ENCODE measurements at regions not wholly inside any gene's neighbourhood (a gene's known extent, or its start where the extent isn't known, plus 50 kb on each side); places are given as distances from the start of the nearest gene placed in this dataset.
"Not testable (repeated sequence)": the region's sequence is repeated elsewhere in the genome, so short reads cannot be mapped to it uniquely, and the experiment has no call there.

GRCh38 chr2:242116676-242117075 is 247.1 kb downstream of the RTP5 start:
- H3K27ac Mint-ChIP-seq; CTCF ChIA-PET; H3K36me3 Mint-ChIP-seq (ENCODE audit: low read depth); POLR2A ChIA-PET; H3K4me1 Mint-ChIP-seq; H3K9me3 Mint-ChIP-seq; DNase-seq; H3K27me3 Mint-ChIP-seq; H3K4me3 Mint-ChIP-seq: not testable (repeated sequence)

GRCh38 chr2:242117305-242117704 is 247.8 kb downstream of the RTP5 start:
- H3K9me3 Mint-ChIP-seq; H3K4me3 Mint-ChIP-seq; H3K36me3 Mint-ChIP-seq (ENCODE audit: low read depth); H3K27ac Mint-ChIP-seq; H3K4me1 Mint-ChIP-seq; DNase-seq; POLR2A ChIA-PET; CTCF ChIA-PET; H3K27me3 Mint-ChIP-seq: not testable (repeated sequence)

- H3K27ac Mint-ChIP-seq; POLR2A ChIA-PET; H3K27me3 Mint-ChIP-seq; CTCF ChIA-PET; DNase-seq; H3K9me3 Mint-ChIP-seq; H3K4me1 Mint-ChIP-seq; H3K4me3 Mint-ChIP-seq; H3K36me3 Mint-ChIP-seq (ENCODE audit: low read depth): not testable (repeated sequence)
Observed at GRCh38 chr2:242119682-242120081, 250.2 kb downstream of the RTP5 start.

- H3K36me3 Mint-ChIP-seq (ENCODE audit: low read depth); H3K27me3 Mint-ChIP-seq; H3K27ac Mint-ChIP-seq: not testable (repeated sequence)
Observed at GRCh38 chr2:242130682-242131081, 261.2 kb downstream of the RTP5 start.

GRCh38 chr2:242159921-242160320 is 290.4 kb downstream of the RTP5 start:
- CTCF ChIA-PET; H3K4me1 Mint-ChIP-seq; DNase-seq; H3K4me3 Mint-ChIP-seq; POLR2A ChIA-PET; H3K36me3 Mint-ChIP-seq (ENCODE audit: low read depth); H3K9me3 Mint-ChIP-seq; H3K27me3 Mint-ChIP-seq; H3K27ac Mint-ChIP-seq: not testable (repeated sequence)

More at GRCh38 chr2:242130682-242131081, 261.2 kb downstream of the RTP5 start:
- CTCF ChIA-PET, H3K4me1 Mint-ChIP-seq, DNase-seq, H3K9me3 Mint-ChIP-seq, POLR2A ChIA-PET, H3K4me3 Mint-ChIP-seq: not testable (repeated sequence)

GRCh38 chr2:242165115-242165514 is 295.6 kb downstream of the RTP5 start:
- H3K4me1 Mint-ChIP-seq; H3K27ac Mint-ChIP-seq; CTCF ChIA-PET; POLR2A ChIA-PET; H3K27me3 Mint-ChIP-seq; H3K4me3 Mint-ChIP-seq; H3K9me3 Mint-ChIP-seq; DNase-seq; H3K36me3 Mint-ChIP-seq (ENCODE audit: low read depth): not testable (repeated sequence)

GRCh38 chr2:242171290-242171689 is 301.8 kb downstream of the RTP5 start:
- H3K36me3 Mint-ChIP-seq (ENCODE audit: low read depth); H3K27me3 Mint-ChIP-seq; H3K4me3 Mint-ChIP-seq; CTCF ChIA-PET; H3K9me3 Mint-ChIP-seq; H3K27ac Mint-ChIP-seq; H3K4me1 Mint-ChIP-seq; POLR2A ChIA-PET; DNase-seq: not testable (repeated sequence)
